ENCODE measurements at regions not wholly inside any gene's neighbourhood (a gene's known extent, or its start where the extent isn't known, plus 50 kb on each side); places are given as distances from the start of the nearest gene placed in this dataset.

DNA sequence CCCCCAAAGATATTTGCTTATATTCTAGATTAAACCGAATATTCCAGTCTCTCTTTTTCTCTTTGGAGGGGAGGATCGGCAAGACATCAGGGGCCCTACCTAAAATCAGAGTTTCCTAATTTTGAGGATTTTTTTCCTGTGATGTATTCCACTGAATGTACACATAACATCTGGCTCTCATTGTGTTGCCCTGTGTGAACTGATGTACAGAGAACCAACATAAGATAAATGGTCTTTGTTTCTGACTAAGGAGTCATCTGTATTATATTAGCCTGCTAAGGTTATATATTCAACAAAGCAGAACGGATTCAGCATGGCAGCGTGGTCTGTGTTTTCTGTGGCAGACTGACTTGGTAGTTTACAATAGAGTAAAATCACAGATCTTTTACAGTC is 114.8 kb upstream of the NCAM2 start:
- TF ChIP-seq, protein P1, sequence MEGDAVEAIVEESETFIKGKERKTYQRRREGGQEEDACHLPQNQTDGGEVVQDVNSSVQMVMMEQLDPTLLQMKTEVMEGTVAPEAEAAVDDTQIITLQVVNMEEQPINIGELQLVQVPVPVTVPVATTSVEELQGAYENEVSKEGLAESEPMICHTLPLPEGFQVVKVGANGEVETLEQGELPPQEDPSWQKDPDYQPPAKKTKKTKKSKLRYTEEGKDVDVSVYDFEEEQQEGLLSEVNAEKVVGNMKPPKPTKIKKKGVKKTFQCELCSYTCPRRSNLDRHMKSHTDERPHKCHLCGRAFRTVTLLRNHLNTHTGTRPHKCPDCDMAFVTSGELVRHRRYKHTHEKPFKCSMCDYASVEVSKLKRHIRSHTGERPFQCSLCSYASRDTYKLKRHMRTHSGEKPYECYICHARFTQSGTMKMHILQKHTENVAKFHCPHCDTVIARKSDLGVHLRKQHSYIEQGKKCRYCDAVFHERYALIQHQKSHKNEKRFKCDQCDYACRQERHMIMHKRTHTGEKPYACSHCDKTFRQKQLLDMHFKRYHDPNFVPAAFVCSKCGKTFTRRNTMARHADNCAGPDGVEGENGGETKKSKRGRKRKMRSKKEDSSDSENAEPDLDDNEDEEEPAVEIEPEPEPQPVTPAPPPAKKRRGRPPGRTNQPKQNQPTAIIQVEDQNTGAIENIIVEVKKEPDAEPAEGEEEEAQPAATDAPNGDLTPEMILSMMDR (IDR thresholded peaks at IDR 0.05), result no peak
- TF ChIP-seq POLR2A (IDR thresholded peaks at IDR 0.05; ENCODE audit: low read depth) (no peak), POLR2AphosphoS5 (IDR thresholded peaks at IDR 0.05) (no peak)
